Spleen (tissue), 11 donors: ENCODE measurements at regions not wholly inside any gene's neighbourhood (a gene's known extent, or its start where the extent isn't known, plus 50 kb on each side); places are given as distances from the start of the nearest gene placed in this dataset.

Experiments
- DNase-seq: peaks from one replicate; pipeline ENCODE4 v3.0.0-alpha.2; 2020
- H3K27ac ChIP-seq, 8 donors: fragments of 200-600 bp; sonication (generic) in 7 of 8; 1 replicate in 4 of 8; 2 replicates in 4 of 8; pipeline versions ENCODE4 v1.5.0 to v1.8.0; 2016 to 2021; ENCODE audit warnings: inconsistent platforms in 4 of 8, mild to moderate bottlenecking in 4 of 8, moderate library complexity in 1 of 8
- H3K27me3 ChIP-seq, 7 donors: fragments of 200-600 bp; sonication (generic) in 6 of 7; replicated peaks in 1 of 7; 1 replicate in 4 of 7; 2 replicates in 3 of 7; pipeline versions ENCODE4 v1.5.0 to v1.8.0; 2016 to 2021; ENCODE audit warnings: inconsistent platforms in 3 of 7, mild to moderate bottlenecking in 1 of 7
- H3K36me3 ChIP-seq, 6 donors: fragments of 200-600 bp; sonication (generic) in 5 of 6; 1 replicate in 4 of 6; 2 replicates in 2 of 6; pipeline versions ENCODE4 v1.5.0 to v1.8.0; 2016 to 2021; ENCODE audit warnings: inconsistent platforms in 2 of 6
- H3K4me1 ChIP-seq, 6 donors: fragments of 200-600 bp; sonication (generic) in 5 of 6; 1 replicate in 3 of 6; 2 replicates in 3 of 6; pipeline versions ENCODE4 v1.5.0 to v1.8.0; 2016 to 2021; ENCODE audit warnings: inconsistent platforms in 3 of 6
- H3K4me3 ChIP-seq, 8 donors: fragments of 200-600 bp; sonication (generic) in 7 of 8; 1 replicate in 4 of 8; 2 replicates in 4 of 8; pipeline versions ENCODE4 v1.5.0 to v1.8.0; 2016 to 2021; ENCODE audit warnings: inconsistent platforms in 4 of 8, mild to moderate bottlenecking in 4 of 8, moderate library complexity in 2 of 8
- H3K9me3 ChIP-seq, 8 donors: fragments of 200-600 bp; sonication (generic) in 7 of 8; 1 replicate in 4 of 8; 2 replicates in 4 of 8; pipeline versions ENCODE4 v1.5.0 to v1.8.0; 2016 to 2021; ENCODE audit warnings: inconsistent platforms in 4 of 8
- CTCF ChIP-seq, 11 experiments: fragments of 200-600 bp in 7 of 11; fragments of 450-650 bp in 4 of 11; sonication (generic) in 4 of 11; IDR thresholded peaks in 8 of 11; conservative IDR thresholded peaks in 3 of 11; 1 replicate in 7 of 11; 2 replicates in 4 of 11; pipeline versions ENCODE4 v1.4.0 to v1.8.0; 2016 to 2021; ENCODE audit warnings: antibody characterized with exemption in 11 of 11, inconsistent platforms in 4 of 11, mild to moderate bottlenecking in 1 of 11
- POLR2A ChIP-seq, 3 donors: fragments of 450-650 bp; IDR thresholded peaks; one replicate each; pipeline ENCODE4 v1.5.1; 2017; ENCODE audit warnings: antibody characterized with exemption in 3 of 3, mild to moderate bottlenecking in 1 of 3
- POLR2AphosphoS5 ChIP-seq, 3 donors: sonication (generic); formaldehyde crosslinking; IDR thresholded peaks; one replicate each; pipeline ENCODE4 v1.5.1; 2017; ENCODE audit warnings: antibody characterized with exemption in 3 of 3
- WGBS, 5 donors: extraction: QIAGEN DNeasy Blood & Tissue Kit in 3 of 5; methylation state at CpG; one replicate each; pipeline versions ENCODE4 v1.1.5 to v1.1.7; 2013 to 2018; 5-methylcytosine and 5-hydroxymethylcytosine counted together
- intact Hi-C: fragments of 100-400 bp; cut with DNase I; formaldehyde crosslinking; loops from one replicate; pipeline ENCODE4 v1.15.0; 2023; ENCODE audit warnings: low total_unique reads
- donor health status: healthy with polysubstance abuse.
- donor health status: DM: no; HTN: no; CAD: no; lungs with moderate emphysema.
- donor health status: DM: no; HTN: no; CAD: no.
- donor health status: Bipolar disorder and iron deficiency.
- donor health status: healthy.
- donor health status: DM: no; HTN: no; CAD: no.
- donor health status: DM: yes; HTN: yes; CAD: no.

- H3K9me3 ChIP-seq, result peaks cover 0 to 3% (median 0%) of the 10 kb centered on the region in 8 donors
- 39 to 83% (median 59%) methylated on average over 1 of the region's 1 CpG for WGBS, 5 donors
- intact Hi-C loops, result no loop called here
- no peak overlapping the region for H3K27ac ChIP-seq
- H3K4me1 ChIP-seq, result no peaks in the 10 kb centered on the region
- DNase-seq, result no peak
- H3K4me3 ChIP-seq, result no peak overlapping the region
- no peaks in the 10 kb centered on the region for H3K36me3 ChIP-seq
- TF ChIP-seq POLR2AphosphoS5 (IDR thresholded peaks at IDR 0.05) (no peak), CTCF (IDR thresholded peaks at IDR 0.05 in 8 of 11, conservative IDR thresholded peaks at IDR 0.05 in 3 of 11) (no peak), POLR2A (IDR thresholded peaks at IDR 0.05) (no peak)
- H3K27me3 ChIP-seq, result no peaks in the 10 kb centered on the region
Observed at GRCh38 chr4:59983852-59984251, 1216.3 kb upstream of the ADGRL3 start.

GRCh38 chr4:59987289-59987688 lies 1212.8 kb upstream of the ADGRL3 start:
- Histone ChIP-seq H3K4me3 (no peak overlapping the region), H3K36me3 (no peaks in the 10 kb centered on the region), H3K27me3 (no peaks in the 10 kb centered on the region), H3K4me1 (no peaks in the 10 kb centered on the region), H3K9me3 (peaks cover 0 to 3% (median 0%) of the 10 kb centered on the region in 8 donors), H3K27ac (no peak overlapping the region)
- intact Hi-C loops, result no loop called here
- TF ChIP-seq POLR2A (IDR thresholded peaks at IDR 0.05), result no peak
- TF ChIP-seq POLR2AphosphoS5 (IDR thresholded peaks at IDR 0.05), result no peak
- TF ChIP-seq CTCF (IDR thresholded peaks at IDR 0.05 in 8 of 11, conservative IDR thresholded peaks at IDR 0.05 in 3 of 11), result no peak
- DNase-seq, result no peak
- 78 to 97% (median 83%) methylated on average over 1 of the region's 1 CpG for WGBS, 5 donors

- DNase-seq, result no peak
- peaks cover 0 to 62% (median 51%) of the 10 kb centered on the region in 8 donors for H3K9me3 ChIP-seq
- no peak for TF ChIP-seq POLR2A (IDR thresholded peaks at IDR 0.05)
- no peak for TF ChIP-seq CTCF (IDR thresholded peaks at IDR 0.05 in 8 of 11, conservative IDR thresholded peaks at IDR 0.05 in 3 of 11)
- no peak for TF ChIP-seq POLR2AphosphoS5 (IDR thresholded peaks at IDR 0.05)
- WGBS, 5 donors, result 42 to 75% (median 53%) methylated on average over 1 of the region's 1 CpG
- no peaks in the 10 kb centered on the region for H3K36me3 ChIP-seq
- no peaks in the 10 kb centered on the region for H3K27me3 ChIP-seq
- intact Hi-C loops, result no loop called here
- H3K4me1 ChIP-seq, result no peaks in the 10 kb centered on the region
- H3K27ac ChIP-seq, result no peak overlapping the region
- no peak overlapping the region for H3K4me3 ChIP-seq
Observed at GRCh38 chr4:59994118-59994517, 1206.0 kb upstream of the ADGRL3 start.

- H3K4me3 ChIP-seq, result no peak overlapping the region
- intact Hi-C loops, result no loop called here
Observed at GRCh38 chr4:60002603-60003337, 1197.4 kb upstream of the ADGRL3 start.

More at GRCh38 chr4:60002603-60003337, 1197.4 kb upstream of the ADGRL3 start:
- no peak for DNase-seq
- 63 to 76% (median 70%) methylated on average over 3 of the region's 3 CpGs for WGBS, 5 donors
- H3K27me3 ChIP-seq, result no peaks in the 10 kb centered on the region
- no peak overlapping the region for H3K27ac ChIP-seq
- H3K36me3 ChIP-seq, result no peaks in the 10 kb centered on the region
- TF ChIP-seq POLR2A (IDR thresholded peaks at IDR 0.05) (no peak), POLR2AphosphoS5 (IDR thresholded peaks at IDR 0.05) (no peak), CTCF (IDR thresholded peaks at IDR 0.05 in 8 of 11, conservative IDR thresholded peaks at IDR 0.05 in 3 of 11) (no peak)
- no peaks in the 10 kb centered on the region for H3K4me1 ChIP-seq
- H3K9me3 ChIP-seq, result peaks cover 0 to 58% (median 34%) of the 10 kb centered on the region in 8 donors
